K562 (cell line): ENCODE measurements at regions not wholly inside any gene's neighbourhood (a gene's known extent, or its start where the extent isn't known, plus 50 kb on each side); places are given as distances from the start of the nearest gene placed in this dataset.

ENCODE experiments used
- EZH2 ChIP-seq: IDR thresholded peaks from 2 replicates; pipeline ENCODE4 v1.6.1; 2012; ENCODE audit warnings: low read depth, mild to moderate bottlenecking, inconsistent platforms, low read length, borderline replicate concordance
- MAFG ChIP-seq: fragments of 450-650 bp; conservative IDR thresholded peaks from 2 replicates; pipeline ENCODE4 v1.6.1; 2016; ENCODE audit warnings: missing genetic modification characterization, missing compliant biosample characterization
- MYC ChIP-seq, 2 experiments: fragments of 250-450 bp in 1 of 2; sonication (Bioruptor Pico) in 1 of 2; IDR thresholded peaks; 2 replicates each; pipeline versions ENCODE4 v1.5.1 to v1.6.1; 2012 to 2021; ENCODE audit warnings: low read depth in 2 of 2, borderline replicate concordance in 1 of 2, improper control_type of control experiment in 1 of 2, low read length in 1 of 2, mild to moderate bottlenecking in 1 of 2, moderate library complexity in 1 of 2
- RAD21 ChIP-seq, 2 experiments: fragments of 250-450 bp in 1 of 2; fragments of 450-650 bp in 1 of 2; sonication (Bioruptor Pico) in 1 of 2; formaldehyde crosslinking in 1 of 2; IDR thresholded peaks in 1 of 2; conservative IDR thresholded peaks in 1 of 2; 2 replicates each; pipeline versions ENCODE4 v1.4.0 to v1.8.0; 2020 to 2022; ENCODE audit warnings: mild to moderate bottlenecking in 2 of 2, moderate library complexity in 1 of 2
- SMARCC2 ChIP-seq: fragments of 450-650 bp; IDR thresholded peaks from 2 replicates; pipeline ENCODE4 v1.6.1; 2017; ENCODE audit warnings: antibody characterized with exemption, moderate library complexity, mild to moderate bottlenecking, low read depth
- ZBTB49 ChIP-seq: sonication (generic); formaldehyde crosslinking; IDR thresholded peaks from 2 replicates; pipeline ENCODE4 v1.8.0; 2022; ENCODE audit warnings: missing genetic modification reagents, mild to moderate bottlenecking, borderline replicate concordance
- ZZZ3 ChIP-seq: fragments of 450-650 bp; IDR thresholded peaks from 2 replicates; pipeline ENCODE4 v1.6.1; 2016; ENCODE audit warnings: antibody characterized with exemption, mild to moderate bottlenecking, moderate library complexity
- TF ChIP-seq, protein P1 (sequence below), 3 experiments: IDR thresholded peaks in 2 of 3; conservative IDR thresholded peaks in 1 of 3; 2 replicates each; pipeline ENCODE4 v1.5.1; 2011 to 2012; ENCODE audit warnings: low read length in 3 of 3, mild to moderate bottlenecking in 3 of 3, control low read depth in 2 of 3, improper control_type of control experiment in 1 of 3, inconsistent platforms in 1 of 3, low read depth in 1 of 3, mixed read lengths in 1 of 3, moderate library complexity in 1 of 3; ENCODE audit not compliant: insufficient read depth in 2 of 3

DNA sequence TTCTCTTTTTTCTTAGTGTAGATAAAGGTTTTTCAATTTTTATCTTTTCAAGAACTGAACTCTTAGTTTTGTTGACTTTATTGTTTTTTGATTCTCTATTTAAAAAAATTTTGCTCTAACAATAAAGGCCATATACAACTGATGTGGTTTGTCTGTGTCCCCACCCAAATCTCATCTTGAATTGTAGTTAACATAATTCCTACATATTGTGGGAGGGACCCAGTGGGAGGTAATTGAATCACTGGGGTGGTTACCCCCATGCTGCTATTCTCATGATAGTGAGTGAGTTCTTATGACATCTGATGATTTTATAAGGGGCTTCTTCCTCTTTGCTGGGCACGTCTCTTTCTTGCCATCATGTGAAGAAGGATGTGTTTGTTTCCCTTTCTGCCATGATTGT lies 199.8 kb downstream of the DHX35 start:
- TF ChIP-seq, protein P1, sequence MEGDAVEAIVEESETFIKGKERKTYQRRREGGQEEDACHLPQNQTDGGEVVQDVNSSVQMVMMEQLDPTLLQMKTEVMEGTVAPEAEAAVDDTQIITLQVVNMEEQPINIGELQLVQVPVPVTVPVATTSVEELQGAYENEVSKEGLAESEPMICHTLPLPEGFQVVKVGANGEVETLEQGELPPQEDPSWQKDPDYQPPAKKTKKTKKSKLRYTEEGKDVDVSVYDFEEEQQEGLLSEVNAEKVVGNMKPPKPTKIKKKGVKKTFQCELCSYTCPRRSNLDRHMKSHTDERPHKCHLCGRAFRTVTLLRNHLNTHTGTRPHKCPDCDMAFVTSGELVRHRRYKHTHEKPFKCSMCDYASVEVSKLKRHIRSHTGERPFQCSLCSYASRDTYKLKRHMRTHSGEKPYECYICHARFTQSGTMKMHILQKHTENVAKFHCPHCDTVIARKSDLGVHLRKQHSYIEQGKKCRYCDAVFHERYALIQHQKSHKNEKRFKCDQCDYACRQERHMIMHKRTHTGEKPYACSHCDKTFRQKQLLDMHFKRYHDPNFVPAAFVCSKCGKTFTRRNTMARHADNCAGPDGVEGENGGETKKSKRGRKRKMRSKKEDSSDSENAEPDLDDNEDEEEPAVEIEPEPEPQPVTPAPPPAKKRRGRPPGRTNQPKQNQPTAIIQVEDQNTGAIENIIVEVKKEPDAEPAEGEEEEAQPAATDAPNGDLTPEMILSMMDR (IDR thresholded peaks at IDR 0.05 in 2 of 3, conservative IDR thresholded peaks at IDR 0.05 in 1 of 3; ENCODE audit: insufficient read depth in 2 of 3, low read depth in 1 of 3, low read length in 3 of 3): no peak
- TF ChIP-seq SMARCC2 (no peak), MYC (IDR thresholded peaks at IDR 0.05; ENCODE audit: low read depth, low read length) (no peak), MYC (CRISPR knock-in tag; IDR thresholded peaks at IDR 0.05; ENCODE audit: borderline replicate concordance, low read depth) (no peak), MAFG (tag) (no peak), EZH2 (no peak), ZBTB49 (no peak), RAD21 (CRISPR knock-in tag; conservative IDR thresholded peaks at IDR 0.05 in 1 of 2, IDR thresholded peaks at IDR 0.05 in 1 of 2) (no peak), ZZZ3 (no peak)
